ENCODE measurements at regions not wholly inside any gene's neighbourhood (a gene's known extent, or its start where the extent isn't known, plus 50 kb on each side); places are given as distances from the start of the nearest gene placed in this dataset.

- Histone ChIP-seq H3K79me1 (replicated peaks; ENCODE audit: low read length, poor library complexity, severe bottlenecking) (no peaks in the 10 kb centered on the region), H3K4ac (ENCODE audit: low read depth in 1 of 2, low read length in 2 of 2) (no peak overlapping the region), H2BK120ac (ENCODE audit: low read depth, low read length) (no peak overlapping the region), H4K91ac (ENCODE audit: low read length) (no peak overlapping the region), H3K9ac (ENCODE audit: low read length) (no peak overlapping the region), H3K14ac (ENCODE audit: low read length in 2 of 2) (no peak overlapping the region), H3K36me3 (ENCODE audit: control insufficient read depth in 1 of 2, insufficient read depth in 2 of 2, low read depth in 1 of 2, low read length in 2 of 2) (no peaks in the 10 kb centered on the region), H3K4me1 (ENCODE audit: control insufficient read depth, insufficient read depth, low read depth, low read length) (peaks cover 7% of the 10 kb centered on the region), H3K18ac (ENCODE audit: low read depth in 1 of 2, low read length in 2 of 2) (no peak overlapping the region), H3K27ac (ENCODE audit: low read length, poor library complexity, severe bottlenecking) (no peak overlapping the region), H4K8ac (ENCODE audit: low read length) (no peak overlapping the region), H3K27me3 (ENCODE audit: control insufficient read depth in 1 of 2, insufficient read depth in 1 of 2, low read length in 2 of 2) (no peaks in the 10 kb centered on the region), H2BK15ac (ENCODE audit: low read depth, poor library complexity, severe bottlenecking) (no peak overlapping the region), H2AFZ (ENCODE audit: low read depth, low read length) (no peak overlapping the region), H2AK5ac (ENCODE audit: low read length, severe bottlenecking) (no peak overlapping the region), H2BK12ac (ENCODE audit: low read length in 2 of 2) (no peak overlapping the region), H3K9me3 (ENCODE audit: control insufficient read depth, low read length) (peaks cover 10% of the 10 kb centered on the region), H2BK5ac (ENCODE audit: low read depth, low read length, poor library complexity, severe bottlenecking) (no peak overlapping the region), H3K23ac (ENCODE audit: low read length in 2 of 2) (no peak overlapping the region), H3K4me3 (ENCODE audit: insufficient read depth in 1 of 2, low read depth in 1 of 2, low read length in 2 of 2) (no peak overlapping the region), H3K4me2 (ENCODE audit: low read length, poor library complexity, severe bottlenecking) (no peak overlapping the region)
- 59% methylated on average over 3 of the region's 4 CpGs for WGBS
- DNase-seq = no peak
These were observed 252.1 kb upstream of the CCDC179 start for GRCh38 chr11:23112390-23112789.

GRCh38 chr11:23112987-23113886 lies 253.0 kb upstream of the CCDC179 start:
- H4K8ac ChIP-seq (ENCODE audit: low read length) = peak overlapping the region; percentile 49
- H3K23ac ChIP-seq (ENCODE audit: low read length in 2 of 2) = peak overlapping the region in 1 of 2 experiments; percentile 77
- peak; percentile 56 for DNase-seq
- no peak overlapping the region for H3K27ac ChIP-seq (ENCODE audit: low read length, poor library complexity, severe bottlenecking)
- no peaks in the 10 kb centered on the region for H3K79me1 ChIP-seq (replicated peaks; ENCODE audit: low read length, poor library complexity, severe bottlenecking)
- peak overlapping the region; percentile 58 for H3K4me2 ChIP-seq (ENCODE audit: low read length, poor library complexity, severe bottlenecking)
- H2AK5ac ChIP-seq (ENCODE audit: low read length, severe bottlenecking) = peak overlapping the region; percentile 37
- H3K14ac ChIP-seq (ENCODE audit: low read length in 2 of 2) = peak overlapping the region in 1 of 2 experiments; percentile 48
- peak overlapping the region in 1 of 2 experiments; percentile 67 for H3K18ac ChIP-seq (ENCODE audit: low read depth in 1 of 2, low read length in 2 of 2)
- 45% methylated on average over 10 of the region's 10 CpGs for WGBS
- H2BK5ac ChIP-seq (ENCODE audit: low read depth, low read length, poor library complexity, severe bottlenecking) = no peak overlapping the region
- H3K4ac ChIP-seq (ENCODE audit: low read depth in 1 of 2, low read length in 2 of 2) = peak overlapping the region; percentile 35 to 37
- H3K27me3 ChIP-seq (ENCODE audit: control insufficient read depth in 1 of 2, insufficient read depth in 1 of 2, low read length in 2 of 2) = no peaks in the 10 kb centered on the region
- H3K4me1 ChIP-seq (ENCODE audit: control insufficient read depth, insufficient read depth, low read depth, low read length) = peaks cover 7% of the 10 kb centered on the region
- H3K9me3 ChIP-seq (ENCODE audit: control insufficient read depth, low read length) = peaks cover 17% of the 10 kb centered on the region
- peak overlapping the region; percentile 18 for H4K91ac ChIP-seq (ENCODE audit: low read length)
- H3K4me3 ChIP-seq (ENCODE audit: insufficient read depth in 1 of 2, low read depth in 1 of 2, low read length in 2 of 2) = no peak overlapping the region
- no peak overlapping the region for H2BK15ac ChIP-seq (ENCODE audit: low read depth, poor library complexity, severe bottlenecking)
- H2BK120ac ChIP-seq (ENCODE audit: low read depth, low read length) = no peak overlapping the region
- no peak overlapping the region for H2AFZ ChIP-seq (ENCODE audit: low read depth, low read length)
- peak overlapping the region; percentile 67 to 77 for H2BK12ac ChIP-seq (ENCODE audit: low read length in 2 of 2)
- no peaks in the 10 kb centered on the region for H3K36me3 ChIP-seq (ENCODE audit: control insufficient read depth in 1 of 2, insufficient read depth in 2 of 2, low read depth in 1 of 2, low read length in 2 of 2)
- peak overlapping the region; percentile 38 for H3K9ac ChIP-seq (ENCODE audit: low read length)

GRCh38 chr11:23113887-23114216 lies 253.6 kb upstream of the CCDC179 start:
- Histone ChIP-seq H3K36me3 (ENCODE audit: control insufficient read depth in 1 of 2, insufficient read depth in 2 of 2, low read depth in 1 of 2, low read length in 2 of 2) (no peaks in the 10 kb centered on the region), H3K4me1 (ENCODE audit: control insufficient read depth, insufficient read depth, low read depth, low read length) (peaks cover 7% of the 10 kb centered on the region), H2BK5ac (ENCODE audit: low read depth, low read length, poor library complexity, severe bottlenecking) (no peak overlapping the region), H3K14ac (ENCODE audit: low read length in 2 of 2) (no peak overlapping the region), H2AK5ac (ENCODE audit: low read length, severe bottlenecking) (no peak overlapping the region), H4K91ac (ENCODE audit: low read length) (no peak overlapping the region), H4K8ac (ENCODE audit: low read length) (no peak overlapping the region), H3K4ac (ENCODE audit: low read depth in 1 of 2, low read length in 2 of 2) (no peak overlapping the region), H3K18ac (ENCODE audit: low read depth in 1 of 2, low read length in 2 of 2) (no peak overlapping the region), H3K27ac (ENCODE audit: low read length, poor library complexity, severe bottlenecking) (no peak overlapping the region), H3K27me3 (ENCODE audit: control insufficient read depth in 1 of 2, insufficient read depth in 1 of 2, low read length in 2 of 2) (no peaks in the 10 kb centered on the region), H2BK12ac (ENCODE audit: low read length in 2 of 2) (no peak overlapping the region), H3K4me2 (ENCODE audit: low read length, poor library complexity, severe bottlenecking) (no peak overlapping the region), H3K9me3 (ENCODE audit: control insufficient read depth, low read length) (peaks cover 17% of the 10 kb centered on the region), H2BK15ac (ENCODE audit: low read depth, poor library complexity, severe bottlenecking) (no peak overlapping the region), H3K9ac (ENCODE audit: low read length) (no peak overlapping the region), H3K4me3 (ENCODE audit: insufficient read depth in 1 of 2, low read depth in 1 of 2, low read length in 2 of 2) (no peak overlapping the region), H2AFZ (ENCODE audit: low read depth, low read length) (no peak overlapping the region), H3K79me1 (replicated peaks; ENCODE audit: low read length, poor library complexity, severe bottlenecking) (no peaks in the 10 kb centered on the region), H2BK120ac (ENCODE audit: low read depth, low read length) (no peak overlapping the region), H3K23ac (ENCODE audit: low read length in 2 of 2) (no peak overlapping the region)
- 43% methylated on average over 1 of the region's 1 CpG for WGBS
- no peak for DNase-seq

GRCh38 chr11:23123753-23124152 lies 263.5 kb upstream of the CCDC179 start:
- no peak overlapping the region for H2BK15ac ChIP-seq (ENCODE audit: low read depth, poor library complexity, severe bottlenecking)
- DNase-seq = peak; percentile 72
- H3K27ac ChIP-seq (ENCODE audit: low read length, poor library complexity, severe bottlenecking) = peak overlapping the region; percentile 3
- no peak overlapping the region for H2AK5ac ChIP-seq (ENCODE audit: low read length, severe bottlenecking)
- H2AFZ ChIP-seq (ENCODE audit: low read depth, low read length) = no peak overlapping the region
- H3K9ac ChIP-seq (ENCODE audit: low read length) = no peak overlapping the region
- no peak overlapping the region for H3K4me3 ChIP-seq (ENCODE audit: insufficient read depth in 1 of 2, low read depth in 1 of 2, low read length in 2 of 2)
- H2BK120ac ChIP-seq (ENCODE audit: low read depth, low read length) = no peak overlapping the region
- H3K79me1 ChIP-seq (replicated peaks; ENCODE audit: low read length, poor library complexity, severe bottlenecking) = no peaks in the 10 kb centered on the region
- H3K4me1 ChIP-seq (ENCODE audit: control insufficient read depth, insufficient read depth, low read depth, low read length) = no peaks in the 10 kb centered on the region
- H4K8ac ChIP-seq (ENCODE audit: low read length) = no peak overlapping the region
- 37% methylated on average over 2 of the region's 3 CpGs for WGBS
- no peak overlapping the region for H2BK12ac ChIP-seq (ENCODE audit: low read length in 2 of 2)
- peak overlapping the region in 1 of 2 experiments; percentile 75 for H3K4ac ChIP-seq (ENCODE audit: low read depth in 1 of 2, low read length in 2 of 2)
- H3K18ac ChIP-seq (ENCODE audit: low read depth in 1 of 2, low read length in 2 of 2) = peak overlapping the region in 1 of 2 experiments; percentile 24
- no peak overlapping the region for H4K91ac ChIP-seq (ENCODE audit: low read length)
- H3K9me3 ChIP-seq (ENCODE audit: control insufficient read depth, low read length) = no peaks in the 10 kb centered on the region
- H3K14ac ChIP-seq (ENCODE audit: low read length in 2 of 2) = no peak overlapping the region
- no peak overlapping the region for H3K23ac ChIP-seq (ENCODE audit: low read length in 2 of 2)
- H3K27me3 ChIP-seq (ENCODE audit: control insufficient read depth in 1 of 2, insufficient read depth in 1 of 2, low read length in 2 of 2) = no peaks in the 10 kb centered on the region
- H3K36me3 ChIP-seq (ENCODE audit: control insufficient read depth in 1 of 2, insufficient read depth in 2 of 2, low read depth in 1 of 2, low read length in 2 of 2) = no peaks in the 10 kb centered on the region
- H3K4me2 ChIP-seq (ENCODE audit: low read length, poor library complexity, severe bottlenecking) = no peak overlapping the region
- H2BK5ac ChIP-seq (ENCODE audit: low read depth, low read length, poor library complexity, severe bottlenecking) = no peak overlapping the region
